22Rv1 (cell line): ENCODE measurements at regions not wholly inside any gene's neighbourhood (a gene's known extent, or its start where the extent isn't known, plus 50 kb on each side); places are given as distances from the start of the nearest gene placed in this dataset.

Source experiments
- H3K27ac ChIP-seq: fragments of 450-650 bp; 2 replicates; pipeline ENCODE4 v1.5.1; 2017
- CTCF ChIP-seq: fragments of 450-650 bp; IDR thresholded peaks from 2 replicates; pipeline ENCODE4 v1.5.1; 2017; ENCODE audit warnings: mild to moderate bottlenecking
- ZFX ChIP-seq: fragments of 450-650 bp; IDR thresholded peaks from 2 replicates; pipeline ENCODE4 v1.6.1; 2017; ENCODE audit warnings: antibody characterized with exemption, borderline replicate concordance

GRCh38 chr3:187920913-187921312, 175.6 kb upstream of the BCL6 start:
- TF ChIP-seq CTCF, result no peak
- no peak for TF ChIP-seq ZFX

GRCh38 chr3:187921391-187922074, 176.3 kb upstream of the BCL6 start:
- TF ChIP-seq CTCF, result no peak
- H3K27ac ChIP-seq, result no peak overlapping the region

More at GRCh38 chr3:187920913-187921312, 175.6 kb upstream of the BCL6 start:
- H3K27ac ChIP-seq, result no peak overlapping the region

- no peak overlapping the region for H3K27ac ChIP-seq
- TF ChIP-seq CTCF (no peak), ZFX (no peak)
Observed at GRCh38 chr3:187922704-187923416, 177.6 kb upstream of the BCL6 start.

- no peak overlapping the region for H3K27ac ChIP-seq
- TF ChIP-seq CTCF (no peak), ZFX (no peak)
Observed at GRCh38 chr3:187924651-187925050, 179.4 kb upstream of the BCL6 start.

- TF ChIP-seq ZFX (no peak), CTCF (no peak)
- H3K27ac ChIP-seq, result no peak overlapping the region
Observed at GRCh38 chr3:187925326-187925725, 180.1 kb upstream of the BCL6 start.

- TF ChIP-seq CTCF (no peak), ZFX (no peak)
Observed at GRCh38 chr3:187926620-187927019, 181.4 kb upstream of the BCL6 start.

GRCh38 chr3:187927565-187927964, 182.3 kb upstream of the BCL6 start:
- no peak for TF ChIP-seq CTCF
- no peak for TF ChIP-seq ZFX

More at GRCh38 chr3:187926620-187927019, 181.4 kb upstream of the BCL6 start:
- no peak overlapping the region for H3K27ac ChIP-seq

More at GRCh38 chr3:187927565-187927964, 182.3 kb upstream of the BCL6 start:
- no peak overlapping the region for H3K27ac ChIP-seq
